T-cell (primary cell): ENCODE measurements at regions not wholly inside any gene's neighbourhood (a gene's known extent, or its start where the extent isn't known, plus 50 kb on each side); places are given as distances from the start of the nearest gene placed in this dataset.
"Not testable (repeated sequence)": the region's sequence is repeated elsewhere in the genome, so short reads cannot be mapped to it uniquely, and the experiment has no call there.

ENCODE experiments used
- ATAC-seq, 4 experiments: fragments of 200-7000 bp in 3 of 4; fragments of 150-1000 bp in 1 of 4; cut with Tn5 transposase; replicated peaks in 1 of 4; 1 replicate in 3 of 4; 2 replicates in 1 of 4; pipeline ENCODE4 v1.10.0; 2021; ENCODE audit warnings: moderate library complexity in 3 of 4, mild to moderate bottlenecking in 2 of 4, moderate number of reproducible peaks in 1 of 4
- CTCF ChIA-PET, 2 donors: fragments of 300-600 bp; sonication (Branson Sonifier 250); formaldehyde crosslinking; loops; one replicate each; lab custom pipeline; 2022; ENCODE audit warnings: antibody characterized with exemption in 2 of 2; lab: Charles Lee
- POLR2A ChIA-PET, 2 donors: fragments of 300-600 bp; sonication (Branson Sonifier 250); formaldehyde crosslinking; loops; one replicate each; lab custom pipeline; 2022; ENCODE audit warnings: antibody characterized with exemption in 2 of 2; lab: Charles Lee
- DNase-seq, 35 experiments: peaks; one replicate each; pipeline versions ENCODE4 v3.0.0 to v3.0.0-alpha.2; 2013 to 2023
- H3K27ac ChIP-seq: one replicate; pipeline ENCODE4 v1.5.1; 2013; ENCODE audit warnings: low read length
- H3K27me3 ChIP-seq, 2 experiments: replicated peaks in 1 of 2; 1 replicate in 1 of 2; 2 replicates in 1 of 2; pipeline versions ENCODE4 v1.6.1 to v1.7.0; 2013; ENCODE audit warnings: low read length in 1 of 2, mixed read lengths in 1 of 2; ENCODE audit not compliant: control insufficient read depth in 2 of 2, insufficient read depth in 2 of 2; ENCODE audit errors: extremely low read depth in 1 of 2
- H3K36me3 ChIP-seq, 2 donors: 1 replicate in 1 of 2; 2 replicates in 1 of 2; pipeline versions ENCODE4 v1.6.1 to v1.7.0; 2013; ENCODE audit warnings: low read length in 1 of 2; ENCODE audit not compliant: control insufficient read depth in 2 of 2, insufficient read depth in 1 of 2; ENCODE audit errors: extremely low read depth in 1 of 2
- H3K4me1 ChIP-seq, 2 experiments: 1 replicate in 1 of 2; 2 replicates in 1 of 2; pipeline versions ENCODE4 v1.6.1 to v1.7.0; 2013; ENCODE audit warnings: low read length in 2 of 2, mixed read lengths in 1 of 2; ENCODE audit not compliant: insufficient read depth in 2 of 2, control insufficient read depth in 1 of 2; ENCODE audit errors: extremely low read depth in 1 of 2
- H3K4me3 ChIP-seq, 2 donors: 1 replicate in 1 of 2; 2 replicates in 1 of 2; pipeline versions ENCODE4 v1.5.1 to v1.7.0; 2013; ENCODE audit warnings: mild to moderate bottlenecking in 2 of 2, low read length in 1 of 2, moderate library complexity in 1 of 2; ENCODE audit not compliant: control insufficient read depth in 1 of 2; ENCODE audit errors: extremely low read depth in 1 of 2
- H3K9me3 ChIP-seq: 2 replicates; pipeline ENCODE4 v1.7.0; 2013
- H3K27ac Mint-ChIP-seq, 2 donors: one replicate each; pipeline ENCODE4 v1.8.0; 2020 to 2021; ENCODE audit warnings: mild to moderate bottlenecking in 2 of 2, mixed read lengths in 2 of 2
- H3K27me3 Mint-ChIP-seq, 2 donors: one replicate each; pipeline ENCODE4 v1.8.0; 2021 to 2022; ENCODE audit warnings: mixed read lengths in 2 of 2
- H3K36me3 Mint-ChIP-seq: one replicate; pipeline ENCODE4 v1.8.0; 2021; ENCODE audit warnings: mixed read lengths
- H3K4me1 Mint-ChIP-seq, 3 donors: one replicate each; pipeline ENCODE4 v1.8.0; 2020 to 2022; ENCODE audit warnings: mixed read lengths in 3 of 3, mild to moderate bottlenecking in 1 of 3
- H3K4me3 Mint-ChIP-seq, 3 donors: one replicate each; pipeline ENCODE4 v1.8.0; 2020 to 2022; ENCODE audit warnings: mild to moderate bottlenecking in 3 of 3, mixed read lengths in 3 of 3, moderate library complexity in 3 of 3
- H3K9me3 Mint-ChIP-seq, 3 donors: one replicate each; pipeline ENCODE4 v1.8.0; 2020 to 2022; ENCODE audit warnings: mixed read lengths in 3 of 3
- WGBS: methylation state at CpG from one replicate; pipeline ENCODE4 v1.1.5; 2013; ENCODE audit warnings: missing lambda C conversion rate; ENCODE audit not compliant: insufficient coverage; 5-methylcytosine and 5-hydroxymethylcytosine counted together

GRCh38 chr2:87569689-87570397 lies 178.0 kb upstream of the PLGLB2 start:
- ATAC-seq: peak; percentile 77 to 98 (median 84)
- peak in 1 of 35 experiments; percentile 40 for DNase-seq

GRCh38 chr2:87571889-87572465 lies 175.9 kb upstream of the PLGLB2 start:
- peak in 2 of 4 experiments; percentile 32 to 36 for ATAC-seq
- H3K4me3 Mint-ChIP-seq, H3K4me1 ChIP-seq, H3K9me3 Mint-ChIP-seq, H3K27ac Mint-ChIP-seq, POLR2A ChIA-PET, H3K9me3 ChIP-seq, H3K36me3 ChIP-seq, H3K27me3 Mint-ChIP-seq, H3K27ac ChIP-seq, H3K27me3 ChIP-seq, CTCF ChIA-PET, H3K4me3 ChIP-seq, H3K36me3 Mint-ChIP-seq, DNase-seq: not testable (repeated sequence)
- no CpG with 5 or more reads among the region's 8 CpGs for WGBS
- H3K4me1 Mint-ChIP-seq: peaks cover 6 to 38% (median 12%) of the 10 kb centered on the region in 3 donors

More at GRCh38 chr2:87569689-87570397, 178.0 kb upstream of the PLGLB2 start:
- H3K27me3 ChIP-seq, H3K36me3 ChIP-seq, H3K36me3 Mint-ChIP-seq, H3K9me3 Mint-ChIP-seq, H3K27me3 Mint-ChIP-seq, POLR2A ChIA-PET, H3K9me3 ChIP-seq, H3K4me3 ChIP-seq, H3K4me1 ChIP-seq, CTCF ChIA-PET: not testable (repeated sequence)
- Mint-ChIP-seq H3K4me1 (peaks cover 6 to 22% (median 12%) of the 10 kb centered on the region in 3 donors), H3K4me3 (peak overlapping the region in 1 of 3 donors; percentile 62), H3K27ac (peak overlapping the region; percentile 80 to 98)
- peak overlapping the region; percentile 38 for H3K27ac ChIP-seq
- no CpG with 5 or more reads among the region's 11 CpGs for WGBS

- H3K4me1 Mint-ChIP-seq: peaks cover 6 to 38% (median 12%) of the 10 kb centered on the region in 3 donors
- H3K9me3 ChIP-seq, DNase-seq, ATAC-seq, POLR2A ChIA-PET, H3K27ac Mint-ChIP-seq, H3K4me1 ChIP-seq, CTCF ChIA-PET, H3K4me3 ChIP-seq, H3K4me3 Mint-ChIP-seq, H3K27me3 ChIP-seq, H3K36me3 ChIP-seq, H3K9me3 Mint-ChIP-seq, H3K27me3 Mint-ChIP-seq, H3K27ac ChIP-seq, H3K36me3 Mint-ChIP-seq: not testable (repeated sequence)
- WGBS: no CpG with 5 or more reads among the region's 12 CpGs
Observed at GRCh38 chr2:87572906-87573305, 175.0 kb upstream of the PLGLB2 start.

GRCh38 chr2:87573386-87574192 lies 174.3 kb upstream of the PLGLB2 start:
- no CpG with 5 or more reads among the region's 14 CpGs for WGBS
- POLR2A ChIA-PET: not testable (repeated sequence)

GRCh38 chr2:87574193-87575119 lies 173.4 kb upstream of the PLGLB2 start:
- H3K27me3 ChIP-seq, H3K27ac ChIP-seq, CTCF ChIA-PET, POLR2A ChIA-PET, H3K4me3 ChIP-seq, H3K4me1 ChIP-seq, H3K36me3 ChIP-seq, H3K9me3 Mint-ChIP-seq, ATAC-seq, H3K36me3 Mint-ChIP-seq, H3K27me3 Mint-ChIP-seq, H3K4me3 Mint-ChIP-seq, H3K9me3 ChIP-seq, DNase-seq: not testable (repeated sequence)
- 83% methylated on average over 1 of the region's 10 CpGs for WGBS
- H3K4me1 Mint-ChIP-seq: peaks cover 2 to 29% (median 7%) of the 10 kb centered on the region in 3 donors
- peak overlapping the region in 1 of 2 donors; percentile 88 for H3K27ac Mint-ChIP-seq

More at GRCh38 chr2:87573386-87574192, 174.3 kb upstream of the PLGLB2 start:
- ATAC-seq, H3K27ac ChIP-seq, CTCF ChIA-PET, H3K4me3 Mint-ChIP-seq, H3K36me3 ChIP-seq, DNase-seq, H3K9me3 ChIP-seq, H3K4me3 ChIP-seq, H3K4me1 ChIP-seq, H3K36me3 Mint-ChIP-seq, H3K9me3 Mint-ChIP-seq, H3K27me3 ChIP-seq, H3K27me3 Mint-ChIP-seq: not testable (repeated sequence)
- Mint-ChIP-seq H3K27ac (peak overlapping the region in 1 of 2 donors; percentile 78), H3K4me1 (peaks cover 4 to 35% (median 12%) of the 10 kb centered on the region in 3 donors)

GRCh38 chr2:87575138-87575537 lies 172.7 kb upstream of the PLGLB2 start:
- H3K9me3 Mint-ChIP-seq, H3K4me1 ChIP-seq, H3K36me3 ChIP-seq, H3K27me3 ChIP-seq, CTCF ChIA-PET, DNase-seq, H3K36me3 Mint-ChIP-seq, H3K27ac ChIP-seq, H3K9me3 ChIP-seq, POLR2A ChIA-PET, H3K27me3 Mint-ChIP-seq, H3K4me3 ChIP-seq: not testable (repeated sequence)
- 100% methylated on average over 1 of the region's 5 CpGs for WGBS
- Mint-ChIP-seq H3K4me1 (peaks cover 0 to 25% (median 0%) of the 10 kb centered on the region in 3 donors), H3K27ac (peak overlapping the region in 1 of 2 donors; percentile 88), H3K4me3 (peak overlapping the region in 1 of 3 donors; percentile 68)
- ATAC-seq: peak in 1 of 4 experiments; percentile 21
